Medulla oblongata (tissue), 1 donor: ENCODE measurements at regions not wholly inside any gene's neighbourhood (a gene's known extent, or its start where the extent isn't known, plus 50 kb on each side); places are given as distances from the start of the nearest gene placed in this dataset.
"Not testable (repeated sequence)": the region's sequence is repeated elsewhere in the genome, so short reads cannot be mapped to it uniquely, and the experiment has no call there.

ENCODE experiments used
- DNase-seq: peaks from one replicate; pipeline ENCODE4 v3.0.0-alpha.2; 2015; ENCODE audit errors: extremely low spot score

DNA sequence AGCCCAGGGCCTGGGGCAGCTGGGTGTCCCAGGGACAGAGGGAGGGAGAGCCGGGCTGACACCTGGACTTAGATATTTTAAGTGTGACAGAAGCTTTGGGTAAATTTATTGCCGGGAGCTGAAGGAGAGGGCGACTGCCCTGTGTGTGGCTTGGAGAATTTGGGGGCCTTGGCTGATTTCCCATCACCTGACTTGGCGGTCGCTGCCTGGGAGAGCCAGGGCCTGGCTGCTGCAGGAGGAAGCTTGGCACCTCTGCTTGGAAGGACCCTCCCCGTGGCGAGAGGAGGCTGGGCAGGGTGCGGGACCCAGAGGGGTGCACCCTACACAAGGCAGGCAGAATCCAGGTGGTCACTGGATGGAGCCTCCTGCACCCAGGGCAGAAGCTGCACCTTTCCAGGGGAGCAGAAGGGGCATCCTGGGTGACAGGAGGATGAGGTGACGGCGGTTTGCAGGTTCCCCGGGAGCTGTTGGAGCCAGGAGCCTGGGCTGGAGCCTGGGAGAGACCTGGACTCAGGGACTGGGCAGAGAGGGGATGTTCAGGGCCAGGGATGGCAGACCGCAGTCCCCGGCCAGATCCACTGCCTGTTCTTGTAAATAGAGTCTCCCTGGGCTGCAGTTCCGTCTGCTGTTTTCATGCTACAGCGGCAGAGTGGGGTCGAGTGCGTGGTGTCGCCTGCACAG is 72.0 kb downstream of the RGS12 start:
- DNase-seq, result no peak

DNA sequence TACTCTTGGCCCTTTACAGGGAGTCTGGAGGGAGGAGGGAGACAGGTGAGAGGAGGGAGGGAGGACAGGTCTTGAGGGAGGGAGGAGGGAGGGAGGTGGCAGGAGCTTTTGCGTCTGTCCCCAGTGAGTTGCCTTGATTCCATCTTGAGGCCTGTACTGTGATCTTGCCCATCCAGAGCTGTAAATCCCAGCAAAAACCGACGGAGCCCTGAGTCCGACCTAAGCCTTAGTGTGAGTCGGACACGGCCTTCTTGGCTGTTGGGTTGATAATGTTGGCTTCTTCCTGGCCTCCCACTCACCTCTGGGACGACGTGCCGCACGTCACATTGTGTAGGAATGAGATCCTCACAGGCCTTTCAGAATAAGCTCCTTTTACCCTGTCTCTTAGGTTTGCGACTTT is 72.5 kb downstream of the RGS12 start:
- no peak for DNase-seq

DNA sequence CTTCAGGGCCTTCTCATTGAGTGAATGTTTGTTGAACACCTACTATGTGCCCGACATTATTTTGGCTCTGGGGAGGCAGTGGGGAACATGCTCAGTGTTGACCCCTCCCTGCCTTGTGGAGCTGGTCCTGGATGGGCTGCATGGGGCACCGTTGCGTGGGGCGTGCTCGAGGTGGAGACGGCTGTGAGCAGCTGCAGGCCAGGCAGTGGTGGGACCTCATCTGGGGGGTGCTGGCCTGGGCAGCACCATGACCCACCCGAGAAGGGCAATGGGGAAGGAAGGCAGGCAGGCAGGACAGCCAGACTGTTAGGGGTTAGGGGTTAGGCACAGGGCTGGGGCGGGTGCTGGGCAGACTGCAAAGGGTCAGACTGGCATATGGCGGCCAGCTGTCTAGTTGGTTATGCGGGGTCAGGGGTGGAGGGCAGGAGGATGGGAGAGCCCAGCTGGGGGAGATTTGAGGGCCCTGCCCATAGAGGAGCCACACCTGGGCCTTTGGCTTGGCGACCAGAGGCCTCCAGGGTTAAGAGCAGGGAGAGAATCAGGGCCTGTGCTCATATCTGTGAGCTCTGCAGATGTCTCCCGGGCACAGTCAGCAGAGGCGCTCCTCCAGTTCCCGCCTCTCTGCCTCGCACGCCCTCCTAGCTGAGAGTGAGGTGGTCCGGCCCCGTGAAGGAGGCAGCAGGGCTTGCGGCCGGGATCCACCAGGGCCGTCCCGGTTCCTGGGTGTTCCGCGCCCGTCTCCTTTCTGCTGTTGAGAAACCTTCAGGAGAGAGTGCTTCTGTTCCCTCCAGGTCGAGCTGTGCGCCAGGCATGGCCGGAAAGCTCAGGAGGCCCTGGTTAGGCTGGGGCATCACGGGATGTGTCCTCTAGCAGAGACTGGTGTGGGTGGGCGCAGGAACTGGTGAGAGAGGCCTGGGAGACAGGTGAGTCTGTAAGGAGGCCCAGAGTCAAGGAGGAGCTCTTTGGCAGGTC is 73.3 kb downstream of the RGS12 start:
- DNase-seq, result no peak

DNA sequence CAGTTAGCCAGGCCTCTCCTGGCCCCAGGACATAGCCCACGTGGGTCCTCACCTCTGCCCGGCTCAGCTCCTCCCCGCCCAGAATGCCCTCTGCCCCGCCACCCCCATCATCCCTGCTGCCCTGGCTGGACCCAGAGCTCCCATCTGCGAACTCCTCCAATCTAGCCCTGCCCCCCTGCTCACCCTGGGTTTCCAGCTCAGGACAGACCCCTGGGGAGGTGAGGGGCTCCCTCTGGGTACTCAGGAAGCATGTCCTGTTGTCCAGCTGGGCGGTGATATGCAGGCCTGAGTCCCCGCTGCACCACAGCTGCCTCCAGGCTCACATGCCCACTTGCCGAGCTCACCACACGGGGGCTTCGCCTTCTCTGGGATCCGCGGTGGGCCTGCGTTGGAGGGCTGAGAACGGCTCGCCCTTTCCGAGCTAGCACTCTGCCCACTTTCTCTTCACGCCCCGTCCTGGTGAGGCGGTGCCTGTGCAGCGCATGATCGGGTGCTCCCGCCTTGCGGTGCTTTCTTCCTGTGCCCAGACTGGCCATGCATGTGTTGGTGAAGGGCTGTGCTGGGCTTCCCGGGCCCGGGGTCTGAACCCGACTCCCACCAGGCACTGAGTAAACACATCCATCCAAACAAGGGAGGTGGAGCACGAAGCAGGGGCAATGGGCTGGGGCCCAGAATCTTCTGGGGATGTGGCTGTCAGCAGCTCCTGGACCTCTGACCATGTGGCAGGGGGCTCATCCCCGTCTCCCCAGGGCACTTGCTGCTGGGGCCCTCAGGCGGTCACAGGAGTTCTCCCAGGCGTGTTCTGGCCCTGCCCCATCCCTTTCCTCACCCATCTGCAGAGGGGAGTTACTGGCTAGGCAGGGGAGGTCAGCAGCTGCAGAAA is 74.3 kb downstream of the RGS12 start:
- no peak for DNase-seq

DNA sequence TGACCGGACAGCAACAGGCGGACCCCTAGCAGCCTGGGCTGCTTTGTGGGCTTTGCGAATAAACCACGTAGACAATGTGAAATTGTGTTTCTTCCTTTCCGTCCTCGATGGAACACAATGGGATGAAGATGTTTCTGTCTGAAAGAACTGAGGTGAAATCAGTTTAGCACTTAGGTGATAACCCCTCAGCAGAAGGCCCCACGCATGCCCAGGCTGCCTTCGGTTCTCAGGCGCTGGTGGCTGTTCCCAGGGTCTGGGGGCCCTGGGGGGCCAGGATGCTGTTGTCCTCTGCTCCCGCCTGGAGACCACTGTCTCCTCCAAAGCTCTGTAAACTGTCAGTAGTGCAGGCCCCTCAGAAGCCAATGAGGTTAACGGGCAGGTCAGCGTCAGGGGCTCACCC is 73.9 kb upstream of the HGFAC start:
- no peak for DNase-seq

DNA sequence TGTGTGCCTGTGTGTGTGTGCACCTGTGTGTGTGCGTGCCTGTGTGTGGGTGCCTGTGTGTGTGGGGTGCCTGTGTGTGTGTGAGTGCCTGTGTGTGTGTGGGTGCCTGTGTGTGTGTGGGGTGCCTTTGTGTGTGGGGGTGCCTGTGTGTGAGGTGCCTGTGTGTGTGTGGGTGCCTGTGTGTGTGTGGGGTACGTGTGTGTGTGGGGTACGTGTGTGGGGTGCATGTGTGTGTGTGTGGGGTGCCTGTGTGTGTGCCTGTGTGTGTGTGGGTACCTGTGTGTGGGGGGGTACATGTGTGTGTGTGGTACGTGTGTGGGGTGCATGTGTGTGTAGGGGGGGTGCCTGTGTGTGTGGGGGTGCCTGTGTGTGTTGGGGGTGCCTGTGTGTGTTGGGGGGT is 73.4 kb upstream of the HGFAC start:
- no peak for DNase-seq

DNA sequence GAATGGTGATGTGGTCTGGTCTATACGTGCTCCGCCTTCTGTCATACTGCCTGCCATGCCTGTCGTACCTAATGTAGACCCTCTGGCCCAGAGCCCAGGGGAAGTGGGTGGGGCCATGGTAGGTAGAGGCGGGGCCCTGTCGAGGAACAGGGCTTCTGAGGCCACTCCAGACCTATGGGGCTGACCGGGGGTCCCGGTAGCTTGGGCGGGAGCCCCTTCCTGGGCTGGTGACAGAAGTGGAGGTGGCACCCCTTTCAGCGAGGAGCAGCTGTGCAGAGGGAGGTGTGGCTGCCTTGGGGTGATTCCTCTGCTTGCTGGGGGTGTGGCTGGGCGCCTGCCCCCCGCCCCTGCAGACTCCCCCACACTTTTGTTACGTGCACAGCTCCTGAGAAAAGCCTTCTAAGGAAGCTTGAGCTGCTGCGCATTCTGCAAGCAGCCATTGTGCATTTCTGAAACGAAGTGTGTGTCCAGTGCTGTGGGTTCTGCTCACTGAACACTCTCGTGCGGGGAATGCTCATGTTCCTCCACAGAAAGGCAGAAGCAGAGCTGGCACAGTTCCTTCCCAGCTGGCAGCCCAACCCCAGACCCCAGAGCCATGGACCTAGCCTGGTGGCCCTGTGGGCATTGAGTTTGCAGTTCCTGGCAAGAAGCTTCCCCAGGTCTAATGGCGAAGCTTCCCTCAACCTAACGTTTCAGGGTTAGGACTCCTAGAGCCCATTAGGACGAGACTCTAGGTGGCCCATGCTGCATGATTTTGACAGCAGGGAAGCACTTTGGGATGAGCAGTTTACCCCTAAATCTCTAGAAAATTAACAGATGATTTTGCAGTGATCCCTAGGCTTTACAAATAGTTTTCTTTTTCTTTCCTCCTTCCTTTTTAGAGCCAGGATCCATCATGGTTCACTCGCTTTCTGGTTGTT is 72.7 kb upstream of the HGFAC start:
- DNase-seq, result peak; percentile 23

DNA sequence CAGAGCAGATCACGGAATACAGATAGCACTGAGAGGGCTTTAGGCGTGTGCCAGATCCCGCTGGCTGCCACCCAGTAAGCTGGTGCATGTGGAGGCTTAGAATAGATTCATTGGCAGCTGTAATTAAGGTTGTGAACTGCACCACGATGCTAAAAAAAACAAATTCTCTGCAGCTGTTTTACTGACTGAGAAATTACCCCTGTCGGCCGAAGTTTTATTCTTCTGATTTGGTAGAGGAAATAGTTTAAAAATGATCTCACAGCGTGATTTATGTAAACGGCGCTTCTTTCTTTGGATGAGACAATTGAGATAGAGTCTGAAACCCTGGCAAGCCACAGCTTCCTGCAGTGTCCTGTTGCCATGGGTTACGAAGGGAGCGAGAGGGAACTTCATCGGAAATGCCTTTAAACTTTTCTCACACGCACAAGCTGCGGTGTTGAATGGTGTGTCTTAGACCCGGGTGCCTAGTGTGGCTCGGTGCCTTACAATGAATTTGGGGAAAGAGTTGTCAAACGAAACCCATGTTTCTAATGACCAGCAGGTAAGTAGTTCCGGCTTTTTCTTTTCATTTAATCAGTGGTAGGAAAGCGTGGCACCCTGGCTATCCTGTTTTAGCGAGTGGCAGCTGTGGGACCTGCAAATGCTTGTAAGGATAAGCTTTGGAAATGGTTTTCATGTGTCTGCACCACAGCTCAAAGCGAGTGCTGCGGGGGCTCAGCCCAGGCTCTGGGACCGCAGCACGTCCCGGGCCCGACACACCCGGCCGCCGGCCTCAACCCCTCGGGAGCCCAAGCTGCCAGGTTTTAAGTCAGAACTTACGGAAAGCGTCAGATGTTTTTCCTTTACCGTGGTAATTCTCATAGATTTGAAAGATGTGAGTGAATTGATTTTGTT is 71.7 kb upstream of the HGFAC start:
- peak; percentile 81 for DNase-seq

DNA sequence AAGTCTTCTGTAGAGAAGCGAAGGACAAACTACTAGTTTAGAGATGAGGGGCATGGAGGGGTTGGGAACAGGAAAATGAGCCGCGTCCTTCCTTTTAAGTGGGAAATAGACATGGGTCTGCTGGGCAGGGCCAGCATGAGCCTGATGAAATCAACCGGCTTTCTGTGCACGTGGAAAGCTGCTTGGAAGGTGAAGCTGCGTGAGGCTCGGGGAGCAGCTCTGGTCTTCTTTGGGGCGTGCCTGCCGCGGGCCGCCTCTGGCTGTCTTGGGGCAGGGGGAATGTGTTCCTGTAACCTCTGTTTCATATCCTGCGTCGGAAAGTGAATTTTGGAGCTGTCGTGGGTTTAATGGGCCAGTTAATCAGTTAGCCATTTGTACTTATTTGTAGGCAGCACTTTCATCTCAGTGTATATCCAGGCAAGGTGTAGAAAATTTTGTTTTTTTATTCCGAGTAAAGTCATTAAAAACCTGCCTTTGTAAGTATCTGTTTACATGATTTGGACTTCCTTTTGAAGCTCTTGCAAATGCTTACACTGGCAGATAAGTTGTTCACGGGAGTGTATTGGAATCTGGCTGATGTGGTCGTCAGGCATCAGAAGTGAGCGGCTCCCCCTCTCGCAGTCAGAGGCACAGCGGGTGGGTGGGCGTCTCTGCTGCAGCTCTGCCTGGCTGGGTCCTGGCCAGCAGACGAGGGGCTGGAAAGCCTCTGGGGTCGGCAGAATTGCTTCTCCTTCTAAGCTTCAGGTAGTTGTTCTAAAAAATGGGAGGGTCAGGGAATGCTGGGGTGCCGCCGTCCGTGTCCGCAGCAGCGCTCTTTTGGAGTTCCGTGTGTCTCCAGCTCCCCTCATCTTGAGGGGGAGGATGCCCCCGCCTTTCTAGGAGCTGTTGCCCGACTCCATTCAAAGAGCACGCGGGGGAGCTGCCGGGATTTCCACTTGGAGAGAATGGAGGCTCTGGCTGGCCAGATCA is 70.5 kb upstream of the HGFAC start:
- DNase-seq, result peak; percentile 57

DNA sequence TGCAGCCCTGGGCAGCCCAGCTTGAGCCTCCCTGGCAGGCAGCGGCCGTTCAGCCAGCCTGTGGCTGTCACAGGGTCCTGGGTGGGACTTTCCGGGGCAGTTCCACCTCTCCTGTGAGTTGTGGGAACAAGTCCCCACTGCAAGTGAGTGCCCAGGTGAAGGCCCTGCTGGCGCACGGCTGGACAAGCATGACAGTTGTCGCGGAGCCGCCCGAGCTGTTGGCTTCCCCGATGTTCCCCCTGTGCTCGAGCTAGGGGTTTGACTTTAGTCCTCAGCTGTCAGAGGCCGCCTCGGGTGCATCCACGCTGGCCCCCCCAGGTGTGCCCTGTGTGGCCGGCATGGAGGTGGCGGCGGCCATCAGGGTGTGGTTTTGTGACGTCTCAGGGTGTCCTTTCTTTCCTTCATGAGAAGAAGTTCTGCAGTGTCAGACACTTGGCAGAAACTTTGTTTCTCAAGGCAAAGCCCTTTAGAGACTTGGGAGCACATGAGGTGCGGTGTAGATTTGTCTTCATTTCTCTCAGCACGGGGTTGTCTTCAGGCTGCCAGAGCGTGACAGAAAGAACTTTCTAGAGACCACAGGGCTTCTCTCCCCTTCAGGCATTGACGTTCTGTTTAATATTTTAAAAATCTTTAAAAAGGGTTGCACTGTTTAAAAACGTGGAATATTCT is 69.4 kb upstream of the HGFAC start:
- peak; percentile 50 for DNase-seq

DNA sequence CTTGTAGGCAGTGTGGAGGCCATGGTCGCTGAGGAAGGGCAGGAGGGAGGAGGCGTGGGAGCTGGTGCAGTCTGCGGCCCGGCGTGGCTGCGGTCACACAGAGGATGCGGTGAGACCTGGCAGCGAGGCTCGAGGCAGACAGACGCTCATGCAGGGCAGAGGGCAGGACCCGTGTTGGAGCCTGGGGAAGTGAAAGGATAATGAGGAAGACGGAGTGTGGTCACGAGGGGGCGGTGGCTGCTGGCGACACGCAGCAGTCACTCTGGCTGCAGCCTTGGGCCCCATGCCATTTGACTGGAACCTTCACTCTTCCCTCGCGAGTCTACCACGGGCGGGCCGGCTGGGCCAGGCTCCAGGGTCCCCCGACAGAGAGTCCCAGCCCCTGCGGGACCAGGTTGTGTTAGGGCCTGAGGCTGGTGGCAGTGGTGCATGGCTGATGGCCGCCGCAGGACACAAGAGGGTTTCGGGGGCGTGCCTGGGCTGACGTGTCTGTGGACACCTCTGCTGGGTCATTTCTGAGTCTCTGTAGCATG is 68.8 kb upstream of the HGFAC start:
- peak; percentile 82 for DNase-seq

DNA sequence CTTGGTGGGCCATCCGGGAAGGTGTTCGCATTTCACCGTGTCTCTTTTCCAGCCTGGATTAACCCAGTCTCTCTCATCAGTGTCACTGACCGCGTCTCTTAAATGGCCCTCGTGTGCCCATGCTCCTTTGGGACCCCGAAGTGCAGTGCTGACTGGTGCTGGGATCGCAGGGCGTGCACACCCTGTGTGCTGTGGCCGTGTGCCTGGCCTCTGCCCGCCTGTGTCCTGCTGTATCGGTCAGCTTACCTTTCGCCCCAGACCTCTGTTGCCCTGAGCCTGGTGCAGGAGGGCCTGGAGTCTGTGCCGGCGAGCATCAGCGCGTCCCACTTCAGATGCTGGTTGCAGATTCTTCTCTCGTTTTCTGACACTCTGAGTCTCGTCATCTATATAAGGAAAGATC is 68.3 kb upstream of the HGFAC start:
- no peak for DNase-seq

DNA sequence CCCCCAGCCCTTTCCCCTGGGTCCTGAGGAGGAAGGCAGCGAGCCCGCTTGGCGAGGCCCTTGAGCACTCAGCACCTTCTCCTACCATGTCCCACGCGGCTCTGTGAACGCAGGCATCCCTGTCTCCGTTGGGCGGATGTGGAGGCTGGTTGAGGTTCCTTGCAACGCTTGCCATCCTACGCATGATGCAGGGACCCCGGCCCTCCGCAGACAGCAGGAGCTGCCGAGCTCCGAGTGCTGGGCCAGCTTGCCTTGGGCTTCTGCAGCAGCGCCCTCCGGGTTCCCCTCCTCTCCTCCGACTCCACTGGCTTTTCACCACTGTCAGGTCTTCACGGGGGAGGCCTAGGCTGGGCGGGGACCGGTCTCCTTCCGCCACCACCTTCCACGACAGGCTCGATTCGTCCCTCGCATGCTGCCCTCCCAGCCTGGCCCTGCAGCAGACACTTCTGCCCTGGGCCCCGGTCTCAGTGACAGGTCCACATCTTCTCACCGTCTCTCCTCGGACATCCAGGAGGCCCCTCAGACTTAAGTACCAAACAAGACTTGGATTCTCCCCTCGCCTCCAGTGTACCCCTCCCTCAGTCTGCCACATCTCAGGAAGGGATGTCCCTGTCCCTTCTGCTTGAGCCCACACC is 67.6 kb upstream of the HGFAC start:
- DNase-seq, result no peak

DNA sequence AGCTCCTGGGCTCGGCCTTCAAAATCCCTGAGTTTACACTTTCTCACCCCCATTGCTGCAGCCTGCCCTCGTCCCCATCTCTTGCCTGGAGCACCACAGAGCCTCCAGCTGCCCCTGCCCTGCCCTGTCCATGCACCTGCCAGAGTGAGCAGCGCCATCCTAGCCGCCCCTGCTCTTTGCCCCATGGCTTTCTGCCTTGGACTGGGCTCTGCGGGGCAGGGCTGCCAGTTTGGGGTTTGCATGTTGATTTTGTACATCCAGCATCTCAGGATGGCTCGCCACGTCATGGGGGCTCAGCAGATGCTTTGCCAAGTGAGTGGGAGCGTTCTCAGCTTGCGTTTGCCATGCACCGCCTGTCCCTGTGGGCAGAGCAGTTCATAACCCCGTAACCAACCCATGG is 67.1 kb upstream of the HGFAC start:
- no peak for DNase-seq

DNA sequence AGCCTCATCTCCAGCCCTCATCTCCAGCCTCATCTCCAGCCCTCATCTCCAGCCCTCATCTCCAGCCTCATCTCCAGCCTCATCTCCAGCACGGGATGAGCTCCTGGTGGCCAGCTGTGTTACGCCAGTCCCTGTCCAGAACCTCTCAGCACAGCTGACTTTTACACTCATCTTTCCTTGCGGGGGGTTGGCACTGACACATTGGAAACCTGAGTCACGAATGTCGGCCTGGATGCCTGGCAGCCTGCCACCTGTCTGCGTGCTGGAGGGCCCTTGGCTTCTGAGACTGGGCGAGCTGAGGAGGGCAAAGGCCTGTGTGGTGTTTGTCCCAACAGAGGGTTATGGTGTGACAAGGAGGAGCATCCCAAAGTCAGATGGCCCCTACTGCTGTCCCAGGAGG is 66.1 kb upstream of the HGFAC start:
- DNase-seq, result no peak

DNA sequence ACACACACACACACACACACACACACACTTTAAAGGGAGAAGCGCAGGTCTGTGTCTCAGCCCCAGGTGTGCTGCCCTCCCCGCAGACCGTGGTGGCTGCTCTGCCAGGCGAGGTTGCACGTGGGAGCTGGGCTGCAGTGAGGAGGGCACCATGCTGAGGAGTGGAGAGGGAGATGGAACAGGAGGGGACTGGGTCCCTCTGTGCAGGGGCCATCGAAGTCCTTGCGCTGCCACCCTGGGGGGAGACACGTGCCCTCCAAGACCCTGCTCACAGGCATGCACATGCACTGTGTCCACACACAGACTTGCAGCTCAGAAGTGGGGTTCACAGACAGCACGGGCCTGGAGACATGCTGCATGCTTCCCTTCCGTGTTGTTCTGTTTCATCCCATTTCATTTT is 65.5 kb upstream of the HGFAC start:
- no peak for DNase-seq

DNA sequence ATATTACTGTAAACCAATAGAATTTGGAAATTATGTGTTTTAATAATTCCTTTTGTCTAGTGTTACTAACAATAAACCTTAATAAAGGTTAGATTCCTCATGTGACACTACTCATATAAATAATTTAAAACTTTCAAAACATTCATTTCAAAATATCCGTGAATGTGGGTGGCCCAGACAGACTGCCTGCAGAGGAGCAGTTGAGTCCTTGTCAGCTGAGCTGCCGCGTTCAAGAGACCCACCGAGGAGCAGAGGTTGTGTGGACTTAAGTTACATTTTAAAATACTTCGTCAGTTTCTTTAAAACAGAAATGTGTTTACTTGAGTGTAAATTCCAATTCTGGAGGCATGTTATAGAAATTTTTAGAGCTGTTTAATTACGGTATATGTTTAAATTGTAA is 64.2 kb upstream of the HGFAC start:
- DNase-seq, result no peak

DNA sequence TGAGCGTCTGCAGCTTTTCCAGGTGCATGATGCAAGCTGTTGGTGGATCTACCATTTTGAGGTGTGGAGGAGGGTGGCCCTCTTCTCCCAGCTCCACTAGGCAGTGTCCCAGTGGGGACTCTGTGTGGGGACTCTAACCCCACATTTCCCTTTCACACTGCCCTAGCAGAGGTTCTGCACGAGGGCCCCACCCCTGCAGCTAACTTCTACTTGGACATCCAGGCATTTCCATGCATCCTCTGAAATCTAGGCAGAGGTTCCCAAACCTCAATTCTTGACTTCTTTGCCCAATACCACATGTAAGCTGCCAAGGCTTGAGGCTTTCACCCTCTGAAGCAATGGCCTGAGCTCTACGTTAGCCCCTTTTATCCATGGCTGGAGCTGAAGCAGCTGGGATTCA is 61.4 kb upstream of the HGFAC start:
- DNase-seq, result not testable (repeated sequence)
